ENCODE measurements at regions not wholly inside any gene's neighbourhood (a gene's known extent, or its start where the extent isn't known, plus 50 kb on each side); places are given as distances from the start of the nearest gene placed in this dataset.
"Not testable (repeated sequence)": the region's sequence is repeated elsewhere in the genome, so short reads cannot be mapped to it uniquely, and the experiment has no call there.

- no peak for DNase-seq
Measured at GRCh38 chr6:96276305-96276704, 245.3 kb upstream of the UFL1 start.

GRCh38 chr6:96276856-96277255, 244.8 kb upstream of the UFL1 start:
- no peak for DNase-seq

GRCh38 chr6:96279084-96279483, 242.5 kb upstream of the UFL1 start:
- DNase-seq, result no peak

GRCh38 chr6:96286503-96286902, 235.1 kb upstream of the UFL1 start:
- DNase-seq, result no peak

DNA sequence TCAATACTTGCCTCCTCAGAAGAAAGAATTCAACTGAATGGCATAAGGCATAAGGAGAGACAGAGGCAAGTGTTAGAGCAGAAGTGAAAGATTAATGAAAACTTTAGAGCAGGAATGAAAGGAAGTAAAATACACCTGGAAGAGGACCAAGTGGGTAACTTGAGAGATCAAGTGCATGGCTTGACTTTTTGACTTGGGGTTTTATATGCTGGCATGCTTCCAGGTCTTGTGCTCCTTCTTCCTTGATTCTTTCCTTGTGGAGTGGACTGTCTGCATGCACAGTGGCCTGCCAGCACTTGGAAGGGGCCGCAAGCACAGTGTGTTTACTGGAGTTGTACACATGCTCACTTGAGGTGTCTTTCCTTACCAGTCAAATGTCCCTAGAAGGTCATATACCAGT, 222.1 kb upstream of the UFL1 start:
- DNase-seq, result no peak

GRCh38 chr6:96301023-96301422, 220.6 kb upstream of the UFL1 start:
- no peak for DNase-seq

- peak; percentile 16 for DNase-seq
Measured at GRCh38 chr6:96301781-96302180, 219.8 kb upstream of the UFL1 start.

- no peak for DNase-seq
Measured at GRCh38 chr6:96302991-96303390, 218.6 kb upstream of the UFL1 start.

- no peak for DNase-seq
Measured at GRCh38 chr6:96304997-96305396, 216.6 kb upstream of the UFL1 start.

DNA sequence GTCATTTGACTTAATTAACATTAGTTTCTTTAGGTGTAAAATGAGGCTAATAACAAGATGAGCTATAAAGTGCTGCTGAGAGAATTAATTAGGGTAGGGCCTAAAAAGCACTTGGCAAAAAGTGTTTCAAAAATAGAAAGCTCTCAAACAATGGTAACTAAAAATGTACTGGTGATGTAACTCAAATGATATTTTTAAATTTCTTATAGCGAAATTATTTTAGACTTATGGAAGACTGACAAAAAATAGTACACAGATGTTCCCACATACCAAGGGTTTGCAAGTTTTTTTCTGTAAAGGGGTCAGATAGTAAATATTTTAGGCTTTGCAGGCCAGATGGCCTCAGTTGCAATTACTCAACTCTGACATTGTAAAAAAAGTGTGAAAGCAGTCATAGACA, 190.7 kb upstream of the UFL1 start:
- no peak for DNase-seq

GRCh38 chr6:96340164-96340563, 181.4 kb upstream of the UFL1 start:
- DNase-seq, result no peak

DNA sequence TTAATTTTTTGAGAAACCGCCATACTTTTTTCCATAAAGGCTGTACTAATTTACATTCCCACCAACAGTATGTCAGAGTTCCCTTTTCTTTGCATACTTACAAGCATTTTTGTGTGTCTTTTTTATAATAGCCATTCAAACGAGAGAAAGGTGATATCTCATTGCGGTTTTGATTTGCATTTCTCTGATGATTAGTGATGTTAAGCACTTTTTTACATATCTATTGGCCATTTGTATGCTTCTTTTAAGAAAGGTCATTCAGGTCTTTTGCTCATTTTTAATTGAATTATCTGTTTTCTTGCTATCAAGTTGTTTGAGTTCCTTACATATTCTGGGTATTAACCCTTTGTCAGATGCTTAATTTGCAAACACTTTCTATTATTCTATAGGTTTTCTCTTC, 176.1 kb upstream of the UFL1 start:
- no peak for DNase-seq

- no peak for DNase-seq
Measured at GRCh38 chr6:96381246-96381645, 140.4 kb upstream of the UFL1 start.

DNA sequence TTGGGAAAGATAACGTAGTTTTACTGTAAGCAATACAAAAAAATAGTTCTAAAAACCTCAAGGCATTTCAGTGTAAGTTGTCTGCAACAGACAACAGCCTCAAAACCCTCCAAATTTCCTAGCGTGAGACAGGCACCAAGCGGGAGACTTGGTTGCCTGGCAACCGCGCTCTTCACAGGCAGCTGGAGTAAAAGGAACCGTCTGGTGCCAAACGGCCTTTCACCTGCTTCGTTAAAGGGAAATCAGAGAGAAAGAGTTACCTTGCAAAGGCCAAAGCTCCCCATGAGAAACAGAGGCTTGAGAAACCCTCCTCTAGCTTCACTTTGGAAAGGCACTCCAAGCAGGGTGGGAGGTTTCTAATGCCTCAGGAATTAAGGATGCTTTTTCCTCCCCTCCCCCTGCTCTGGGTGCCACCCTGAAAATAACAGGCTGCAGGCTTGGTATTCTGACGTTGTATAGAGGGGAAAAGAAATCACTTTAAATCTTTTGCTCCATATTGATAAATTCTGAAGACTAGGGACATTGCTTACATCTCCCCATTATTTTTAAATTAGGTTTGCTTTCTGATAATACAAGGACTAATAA, 129.7 kb upstream of the UFL1 start:
- DNase-seq, result peak; percentile 47

GRCh38 chr6:96394727-96395126, 126.9 kb upstream of the UFL1 start:
- DNase-seq, result no peak

DNA sequence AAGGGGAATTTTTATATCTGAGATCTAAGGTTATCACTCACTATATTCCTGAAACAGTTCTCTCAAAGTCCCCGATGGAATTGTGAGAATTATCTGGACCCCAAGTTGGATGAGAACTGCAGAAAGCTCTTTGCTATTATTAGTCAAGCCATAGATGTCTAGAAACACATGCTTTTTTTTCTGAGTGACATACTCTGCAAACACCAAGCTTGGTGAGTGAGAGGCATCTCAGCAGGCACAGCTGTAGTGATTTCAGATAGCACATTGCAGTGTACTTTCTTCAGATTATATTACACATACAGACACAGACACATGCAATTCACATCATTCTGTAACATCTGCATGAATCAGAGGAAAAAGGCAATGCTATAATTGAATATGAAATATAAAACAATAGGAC, 111.1 kb upstream of the UFL1 start:
- no peak for DNase-seq

GRCh38 chr6:96420294-96420693, 101.3 kb upstream of the UFL1 start:
- no peak for DNase-seq

DNA sequence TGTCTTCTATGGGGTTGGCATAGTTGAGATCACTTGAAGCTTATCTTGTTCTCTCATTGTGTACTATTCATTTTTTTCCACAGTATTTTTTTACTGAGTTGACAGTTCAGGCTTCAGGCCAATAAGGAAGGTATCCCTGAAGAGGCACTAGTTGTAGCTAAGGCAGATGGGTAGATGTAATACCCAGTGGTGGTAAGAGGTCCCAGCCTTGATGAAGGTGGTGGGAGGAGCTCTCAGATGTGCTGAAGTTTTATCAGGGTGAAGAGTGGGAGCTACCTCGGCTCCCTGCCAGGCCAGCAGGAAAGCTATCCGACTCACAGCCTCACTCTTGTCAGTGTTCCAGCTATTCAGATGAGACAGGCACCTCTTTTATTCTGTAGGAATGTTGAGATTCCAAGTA, 87.7 kb upstream of the UFL1 start:
- DNase-seq, result no peak

DNA sequence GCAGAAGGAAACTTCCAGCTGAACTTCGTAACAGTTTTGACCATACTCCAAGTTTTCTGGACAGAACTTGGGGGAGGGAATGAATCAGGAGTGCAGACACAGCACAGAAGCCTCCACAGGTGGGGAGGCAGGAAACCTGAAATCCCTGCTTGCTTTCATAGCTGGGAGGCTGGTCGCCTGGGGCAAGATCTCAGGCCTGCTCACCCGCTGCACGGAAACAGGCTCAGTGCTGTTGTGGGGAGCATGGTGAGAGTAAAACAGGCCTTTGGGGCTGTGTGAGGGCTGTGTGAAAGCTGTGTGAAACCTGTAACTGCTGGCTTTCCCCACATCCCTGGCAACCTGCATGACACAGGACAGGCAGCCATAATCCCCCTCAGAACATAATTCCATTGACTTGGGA, 85.2 kb upstream of the UFL1 start:
- DNase-seq, result no peak

- DNase-seq, result not testable (repeated sequence)
Measured at GRCh38 chr6:96437228-96437627, 84.4 kb upstream of the UFL1 start.

- no peak for DNase-seq
Measured at GRCh38 chr6:96450082-96450769, 71.4 kb upstream of the UFL1 start.

- DNase-seq, result no peak
Measured at GRCh38 chr6:96450770-96451130, 70.9 kb upstream of the UFL1 start.

- no peak for DNase-seq
Measured at GRCh38 chr6:96458771-96459170, 62.8 kb upstream of the UFL1 start.

DNA sequence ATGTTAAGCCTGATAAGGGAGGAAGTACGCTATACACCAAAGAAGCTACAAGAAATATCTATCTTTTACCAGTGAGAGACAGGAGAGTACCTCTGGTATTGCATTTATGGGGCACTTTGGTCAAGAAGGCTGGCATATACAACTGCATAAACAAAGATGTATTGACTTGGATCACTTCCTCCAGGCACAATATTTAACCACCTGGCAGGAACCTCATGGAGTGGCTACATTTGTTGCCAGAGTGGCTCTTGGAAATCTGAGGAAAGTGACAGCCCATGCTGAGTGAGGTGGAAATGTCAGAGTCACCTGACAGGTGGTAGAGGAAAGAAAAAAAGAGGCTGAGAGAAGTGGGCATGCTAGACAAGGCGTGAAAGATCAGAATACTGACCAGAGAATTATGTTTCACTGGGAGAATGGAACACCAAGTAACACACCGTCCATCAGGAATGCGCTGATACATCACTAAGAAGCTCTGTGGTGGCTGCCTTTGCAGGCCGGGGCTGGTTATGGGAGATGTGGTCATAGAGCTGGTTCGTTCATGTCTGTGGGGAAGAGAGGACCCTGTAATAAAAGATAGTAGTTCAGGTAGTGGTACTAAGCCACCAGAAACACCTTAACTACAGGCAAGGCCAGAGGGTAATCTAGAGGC, 61.4 kb upstream of the UFL1 start:
- DNase-seq, result peak; percentile 74

Data from NCI-H2029 treated with DMSO at 0.1 percent for 48 hours (cell line).